Inflammatory macrophage treated with lipopolysaccharide for 4 hours (primary cell): ENCODE measurements at regions not wholly inside any gene's neighbourhood (a gene's known extent, or its start where the extent isn't known, plus 50 kb on each side); places are given as distances from the start of the nearest gene placed in this dataset.

Experiments
- DNase-seq: peaks from one replicate; pipeline ENCODE4 v3.0.0-alpha.2; 2020

GRCh38 chr11:88231894-88232482 is 56.7 kb upstream of the RAB38 start:
- peak; percentile 34 for DNase-seq

GRCh38 chr11:88229303-88229702 is 54.1 kb upstream of the RAB38 start:
- DNase-seq, result no peak
